Stimulated activated CD4-positive, alpha-beta T cell treated with anti-CD3 and anti-CD28 coated beads, Interleukin-12 subunit alpha, Interleukin-12 subunit beta, amount 100 ng/mL, for 24 hours (primary cell): ENCODE measurements at regions not wholly inside any gene's neighbourhood (a gene's known extent, or its start where the extent isn't known, plus 50 kb on each side); places are given as distances from the start of the nearest gene placed in this dataset.

Experiments
- DNase-seq, 2 experiments: peaks; one replicate each; pipeline ENCODE4 v3.0.0-alpha.2; 2020; ENCODE audit warnings: low read depth in 2 of 2

- no peak for DNase-seq
Observed at GRCh38 chr21:29441651-29442050, 142.9 kb downstream of the BACH1 start.

GRCh38 chr21:29443411-29444010, 144.8 kb downstream of the BACH1 start:
- no peak for DNase-seq

- DNase-seq, result no peak
Observed at GRCh38 chr21:29448766-29449165, 150.0 kb downstream of the BACH1 start.

GRCh38 chr21:29449306-29449950, 150.7 kb downstream of the BACH1 start:
- DNase-seq, result no peak

- DNase-seq, result no peak
Observed at GRCh38 chr21:29450058-29450457, 151.3 kb downstream of the BACH1 start.

- no peak for DNase-seq
Observed at GRCh38 chr21:29453511-29453910, 154.8 kb downstream of the BACH1 start.

- no peak for DNase-seq
Observed at GRCh38 chr21:29454179-29454578, 155.5 kb downstream of the BACH1 start.

GRCh38 chr21:29462479-29462878, 163.8 kb downstream of the BACH1 start:
- no peak for DNase-seq

GRCh38 chr21:29465546-29465945, 166.8 kb downstream of the BACH1 start:
- DNase-seq, result no peak

- no peak for DNase-seq
Observed at GRCh38 chr21:29466532-29466931, 167.8 kb downstream of the BACH1 start.

GRCh38 chr21:29470397-29470796, 171.7 kb downstream of the BACH1 start:
- no peak for DNase-seq

GRCh38 chr21:29473808-29474207, 175.1 kb downstream of the BACH1 start:
- DNase-seq, result no peak

GRCh38 chr21:29475329-29475728, 176.6 kb downstream of the BACH1 start:
- no peak for DNase-seq

GRCh38 chr21:29477347-29477746, 178.6 kb downstream of the BACH1 start:
- no peak for DNase-seq

GRCh38 chr21:29477941-29478340, 179.2 kb downstream of the BACH1 start:
- no peak for DNase-seq

- DNase-seq, result no peak
Observed at GRCh38 chr21:29481081-29481480, 182.4 kb downstream of the BACH1 start.

GRCh38 chr21:29481641-29482040, 182.9 kb downstream of the BACH1 start:
- DNase-seq, result no peak

GRCh38 chr21:29486306-29486807, 187.6 kb downstream of the BACH1 start:
- no peak for DNase-seq
